ENCODE measurements at regions not wholly inside any gene's neighbourhood (a gene's known extent, or its start where the extent isn't known, plus 50 kb on each side); places are given as distances from the start of the nearest gene placed in this dataset.

DNA sequence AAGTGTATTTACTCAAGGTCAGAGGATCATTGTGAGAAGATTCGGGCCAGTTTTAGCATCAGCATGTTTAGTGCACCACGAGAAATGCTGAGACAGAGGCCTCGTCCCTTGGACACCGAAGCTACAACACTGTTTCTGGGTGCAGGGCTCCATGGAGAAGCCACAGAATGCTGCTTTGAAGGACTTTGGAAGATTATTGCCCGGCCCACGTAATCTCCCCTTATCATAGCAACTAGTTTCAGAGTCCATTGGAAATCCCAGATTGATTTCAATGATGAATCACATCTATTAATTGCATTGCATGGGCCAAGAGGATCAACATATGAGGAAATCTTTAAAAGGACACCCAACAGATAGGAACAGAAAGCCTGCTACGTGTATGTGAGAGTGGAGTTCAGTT is 156.0 kb downstream of the MAF start:
- no peaks in the 10 kb centered on the region for H3K27me3 Mint-ChIP-seq (ENCODE audit: insufficient read depth, low read depth, poor library complexity)
- ATAC-seq: no peak
- H3K36me3 ChIP-seq (ENCODE audit: insufficient read depth): no peaks in the 10 kb centered on the region

More for the DNA sequence above, 156.0 kb downstream of the MAF start:
- Histone ChIP-seq H2AFZ (no peak overlapping the region), H4K20me1 (replicated peaks; ENCODE audit: insufficient read depth) (no peaks in the 10 kb centered on the region), H3K79me2 (replicated peaks; ENCODE audit: insufficient read depth) (no peaks in the 10 kb centered on the region), H3K4me1 (ENCODE audit: insufficient read depth) (no peaks in the 10 kb centered on the region), H3K27ac (ENCODE audit: low read depth) (no peak overlapping the region), H3K9me2 (ENCODE audit: insufficient read depth) (no peaks in the 10 kb centered on the region; the same call in 1 of the 2 replicates), H3K4me2 (no peak overlapping the region), H3K4me3 (no peak overlapping the region), H3K27me3 (ENCODE audit: insufficient read depth) (no peaks in the 10 kb centered on the region), H3F3A (replicated peaks; ENCODE audit: low read depth) (no peaks in the 10 kb centered on the region)
- Mint-ChIP-seq H3K27ac (no peak overlapping the region), H3K9me3 (no peaks in the 10 kb centered on the region; the same call in 2 of the 3 replicates), H3K36me3 (ENCODE audit: low read depth) (no peaks in the 10 kb centered on the region), H3K4me1 (no peaks in the 10 kb centered on the region), H3K4me3 (no peak overlapping the region)
- TF ChIP-seq CREB1 (CRISPR knock-in tag; IDR thresholded peaks at IDR 0.05; ENCODE audit: low read depth) (no peak), ZNF462 (CRISPR knock-in tag; IDR thresholded peaks at IDR 0.05) (no peak), JUNB (IDR thresholded peaks at IDR 0.05; ENCODE audit: unreplicated experiment) (no peak), STAT1 (IDR thresholded peaks at IDR 0.05; ENCODE audit: unreplicated experiment) (no peak), ETS1 (IDR thresholded peaks at IDR 0.05) (no peak)
- no peak for DNase-seq (ENCODE audit: low spot score)
